Endodermal cell (in vitro differentiated cells): ENCODE measurements at regions not wholly inside any gene's neighbourhood (a gene's known extent, or its start where the extent isn't known, plus 50 kb on each side); places are given as distances from the start of the nearest gene placed in this dataset.

Experiments
- DNase-seq: peaks from one replicate; pipeline ENCODE4 v3.0.0-alpha.2; 2017
- H3K27ac ChIP-seq: 2 replicates; pipeline ENCODE4 v1.5.1; 2013; ENCODE audit warnings: mild to moderate bottlenecking, low read depth, low read length, moderate library complexity
- H3K27me3 ChIP-seq: 2 replicates; pipeline ENCODE4 v1.6.1; 2013; ENCODE audit warnings: mild to moderate bottlenecking, low read length, moderate library complexity; ENCODE audit not compliant: insufficient read depth, control insufficient read depth, poor library complexity, severe bottlenecking
- H3K36me3 ChIP-seq: 2 replicates; pipeline ENCODE4 v1.7.0; 2013; ENCODE audit warnings: mild to moderate bottlenecking, low read length, moderate library complexity; ENCODE audit not compliant: control insufficient read depth, insufficient read depth
- H3K4me1 ChIP-seq: one replicate; pipeline ENCODE4 v1.7.0; 2013; ENCODE audit warnings: low read length; ENCODE audit not compliant: control insufficient read depth, insufficient read depth
- H3K4me3 ChIP-seq: 2 replicates; pipeline ENCODE4 v1.5.1; 2013; ENCODE audit warnings: mild to moderate bottlenecking, low read length, moderate library complexity
- H3K9ac ChIP-seq: 2 replicates; pipeline ENCODE4 v1.6.1; 2013; ENCODE audit warnings: mild to moderate bottlenecking, low read length, moderate library complexity; ENCODE audit not compliant: poor library complexity, severe bottlenecking; ENCODE audit errors: extremely low read depth
- H3K9me3 ChIP-seq: 2 replicates; pipeline ENCODE4 v1.6.1; 2013; ENCODE audit warnings: mild to moderate bottlenecking, low read length, moderate library complexity; ENCODE audit not compliant: control insufficient read depth
- H3K27ac Mint-ChIP-seq: 2 replicates; pipeline ENCODE4 v1.8.0; 2020; ENCODE audit warnings: mixed read lengths
- H3K27me3 Mint-ChIP-seq: 2 replicates; pipeline ENCODE4 v1.8.0; 2021; ENCODE audit warnings: mild to moderate bottlenecking, mixed read lengths; ENCODE audit not compliant: insufficient read depth
- H3K36me3 Mint-ChIP-seq: 2 replicates; pipeline ENCODE4 v1.8.0; 2020; ENCODE audit warnings: low read depth, mixed read lengths
- H3K4me1 Mint-ChIP-seq: 2 replicates; pipeline ENCODE4 v1.8.0; 2020; ENCODE audit warnings: mixed read lengths
- H3K4me3 Mint-ChIP-seq: 2 replicates; pipeline ENCODE4 v1.8.0; 2020; ENCODE audit warnings: mild to moderate bottlenecking, moderate library complexity, mixed read lengths
- H3K9me3 Mint-ChIP-seq: 2 replicates; pipeline ENCODE4 v1.8.0; 2020; ENCODE audit warnings: mild to moderate bottlenecking, mixed read lengths
- WGBS, 2 experiments: methylation state at CpG; one replicate each; pipeline versions ENCODE4 v1.1.5 to v1.1.7; 2013; ENCODE audit warnings: missing lambda C conversion rate in 2 of 2, mixed read lengths in 1 of 2; ENCODE audit not compliant: insufficient coverage in 1 of 2, insufficient read length in 1 of 2; 5-methylcytosine and 5-hydroxymethylcytosine counted together
- TF ChIP-seq, protein P1 (sequence below): fragments of 200-600 bp; sonication (generic); conservative IDR thresholded peaks from 2 replicates; pipeline ENCODE4 v1.5.0; 2021; ENCODE audit warnings: antibody characterized with exemption, mild to moderate bottlenecking

DNA sequence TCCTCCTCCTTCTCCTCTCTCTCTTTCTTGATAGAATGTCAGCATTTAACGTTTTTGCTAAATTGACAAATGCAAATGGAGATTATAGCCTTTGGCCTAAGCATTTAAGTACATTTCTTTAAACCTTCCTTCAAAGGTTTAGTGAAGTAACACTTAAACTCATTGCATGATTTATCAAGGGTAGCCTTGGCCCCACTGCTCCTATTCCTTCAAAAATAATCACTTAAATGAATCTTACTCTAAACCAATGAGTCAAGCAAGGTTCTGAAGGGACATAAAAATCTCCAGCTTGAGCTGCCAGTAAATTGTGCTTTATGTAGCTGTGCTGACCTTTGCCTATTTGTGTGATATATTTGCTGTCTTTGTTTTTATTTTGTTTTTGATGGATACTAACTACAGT is 358.5 kb upstream of the AKR1E2 start:
- DNase-seq: no peak
- no peaks in the 10 kb centered on the region for H3K27me3 Mint-ChIP-seq
- no peak overlapping the region for H3K4me3 Mint-ChIP-seq
- 40 to 68% methylated on average over 1 of the region's 1 CpG for WGBS, 2 experiments
- no peak overlapping the region for H3K27ac Mint-ChIP-seq
- no peaks in the 10 kb centered on the region for H3K36me3 Mint-ChIP-seq
- TF ChIP-seq, protein P1, sequence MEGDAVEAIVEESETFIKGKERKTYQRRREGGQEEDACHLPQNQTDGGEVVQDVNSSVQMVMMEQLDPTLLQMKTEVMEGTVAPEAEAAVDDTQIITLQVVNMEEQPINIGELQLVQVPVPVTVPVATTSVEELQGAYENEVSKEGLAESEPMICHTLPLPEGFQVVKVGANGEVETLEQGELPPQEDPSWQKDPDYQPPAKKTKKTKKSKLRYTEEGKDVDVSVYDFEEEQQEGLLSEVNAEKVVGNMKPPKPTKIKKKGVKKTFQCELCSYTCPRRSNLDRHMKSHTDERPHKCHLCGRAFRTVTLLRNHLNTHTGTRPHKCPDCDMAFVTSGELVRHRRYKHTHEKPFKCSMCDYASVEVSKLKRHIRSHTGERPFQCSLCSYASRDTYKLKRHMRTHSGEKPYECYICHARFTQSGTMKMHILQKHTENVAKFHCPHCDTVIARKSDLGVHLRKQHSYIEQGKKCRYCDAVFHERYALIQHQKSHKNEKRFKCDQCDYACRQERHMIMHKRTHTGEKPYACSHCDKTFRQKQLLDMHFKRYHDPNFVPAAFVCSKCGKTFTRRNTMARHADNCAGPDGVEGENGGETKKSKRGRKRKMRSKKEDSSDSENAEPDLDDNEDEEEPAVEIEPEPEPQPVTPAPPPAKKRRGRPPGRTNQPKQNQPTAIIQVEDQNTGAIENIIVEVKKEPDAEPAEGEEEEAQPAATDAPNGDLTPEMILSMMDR: no peak
- H3K36me3 ChIP-seq: no peaks in the 10 kb centered on the region
- no peaks in the 10 kb centered on the region for H3K9me3 Mint-ChIP-seq
- no peak overlapping the region for H3K9ac ChIP-seq
- H3K4me1 ChIP-seq: no peaks in the 10 kb centered on the region
- H3K4me3 ChIP-seq: no peak overlapping the region
- no peaks in the 10 kb centered on the region for H3K4me1 Mint-ChIP-seq
- no peaks in the 10 kb centered on the region for H3K27me3 ChIP-seq
- H3K9me3 ChIP-seq: no peaks in the 10 kb centered on the region
- H3K27ac ChIP-seq: no peak overlapping the region

DNA sequence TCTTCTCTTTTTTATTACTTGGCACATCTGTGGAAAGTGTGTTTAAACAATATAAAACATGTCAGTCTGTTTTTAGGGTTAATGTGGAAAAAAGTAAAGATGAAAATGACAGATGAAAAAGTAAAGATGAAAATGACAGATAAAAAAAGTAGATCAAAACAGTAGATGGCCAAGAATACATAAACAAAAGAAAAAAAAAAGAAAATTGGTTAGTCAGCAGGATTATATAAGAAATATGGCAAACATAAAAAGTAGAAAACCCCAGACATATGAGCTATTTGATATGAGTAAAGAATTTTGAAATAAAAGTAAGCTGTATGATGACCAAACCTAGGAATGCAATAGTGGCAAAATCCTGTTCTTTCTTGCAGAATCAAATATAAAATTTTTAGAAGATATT is 365.7 kb upstream of the AKR1E2 start:
- H3K27me3 ChIP-seq: no peaks in the 10 kb centered on the region

DNA sequence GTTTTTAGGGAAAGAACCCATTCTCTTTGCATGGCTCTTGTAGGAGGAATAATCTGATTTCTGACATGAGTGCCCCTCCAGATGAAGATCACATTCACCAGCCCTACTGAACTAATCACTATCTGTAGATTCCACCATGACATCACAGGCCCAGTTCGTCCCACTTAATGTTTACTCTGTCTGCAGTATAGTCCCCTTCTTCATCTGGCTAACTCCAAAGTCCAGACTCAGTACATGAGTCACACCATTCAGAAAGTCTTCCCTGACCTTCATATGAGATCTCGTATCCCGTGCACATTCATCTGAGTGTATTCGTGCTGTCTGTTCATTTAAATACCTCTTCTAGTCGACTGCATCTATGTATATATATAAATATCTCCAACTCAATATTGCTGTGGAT is 366.5 kb upstream of the AKR1E2 start:
- H3K4me3 Mint-ChIP-seq: no peak overlapping the region

More for the DNA sequence above, 365.7 kb upstream of the AKR1E2 start:
- no peaks in the 10 kb centered on the region for H3K36me3 ChIP-seq
- no peak for DNase-seq
- Mint-ChIP-seq H3K27ac (no peak overlapping the region), H3K36me3 (no peaks in the 10 kb centered on the region), H3K27me3 (no peaks in the 10 kb centered on the region), H3K9me3 (no peaks in the 10 kb centered on the region), H3K4me3 (no peak overlapping the region), H3K4me1 (no peaks in the 10 kb centered on the region)
- no peak overlapping the region for H3K4me3 ChIP-seq
- H3K4me1 ChIP-seq: no peaks in the 10 kb centered on the region
- H3K9me3 ChIP-seq: no peaks in the 10 kb centered on the region
- TF ChIP-seq, protein P1: no peak
- H3K27ac ChIP-seq: no peak overlapping the region
- H3K9ac ChIP-seq: no peak overlapping the region

More for the DNA sequence above, 366.5 kb upstream of the AKR1E2 start:
- H3K27me3 Mint-ChIP-seq: no peaks in the 10 kb centered on the region
- Histone ChIP-seq H3K27ac (no peak overlapping the region), H3K9ac (no peak overlapping the region), H3K4me3 (no peak overlapping the region), H3K27me3 (no peaks in the 10 kb centered on the region), H3K36me3 (no peaks in the 10 kb centered on the region), H3K4me1 (no peaks in the 10 kb centered on the region), H3K9me3 (no peaks in the 10 kb centered on the region)
- 93 to 100% methylated on average over 1 to 4 of the region's 5 CpGs for WGBS, 2 experiments
- H3K27ac Mint-ChIP-seq: no peak overlapping the region
- TF ChIP-seq, protein P1: no peak
- no peaks in the 10 kb centered on the region for H3K9me3 Mint-ChIP-seq
- DNase-seq: no peak
- no peaks in the 10 kb centered on the region for H3K36me3 Mint-ChIP-seq
- no peaks in the 10 kb centered on the region for H3K4me1 Mint-ChIP-seq
